Left ventricle myocardium superior (tissue), 1 donor: ENCODE measurements at regions not wholly inside any gene's neighbourhood (a gene's known extent, or its start where the extent isn't known, plus 50 kb on each side); places are given as distances from the start of the nearest gene placed in this dataset.

Experiments
- ATAC-seq: fragments of 200-7000 bp; cut with Tn5 transposase; one replicate; pipeline ENCODE4 v1.9.1; 2020; ENCODE audit warnings: mild to moderate bottlenecking, moderate library complexity
- DNase-seq: peaks from one replicate; pipeline ENCODE4 v3.0.0-alpha.2; 2020
- intact Hi-C: fragments of 100-400 bp; cut with micrococcal nuclease; formaldehyde crosslinking; loops from one replicate; pipeline ENCODE4 v1.11.0; 2022
- donor health status: DM: no; HTN: yes; CAD: no; lungs with severe emphysema.

DNA sequence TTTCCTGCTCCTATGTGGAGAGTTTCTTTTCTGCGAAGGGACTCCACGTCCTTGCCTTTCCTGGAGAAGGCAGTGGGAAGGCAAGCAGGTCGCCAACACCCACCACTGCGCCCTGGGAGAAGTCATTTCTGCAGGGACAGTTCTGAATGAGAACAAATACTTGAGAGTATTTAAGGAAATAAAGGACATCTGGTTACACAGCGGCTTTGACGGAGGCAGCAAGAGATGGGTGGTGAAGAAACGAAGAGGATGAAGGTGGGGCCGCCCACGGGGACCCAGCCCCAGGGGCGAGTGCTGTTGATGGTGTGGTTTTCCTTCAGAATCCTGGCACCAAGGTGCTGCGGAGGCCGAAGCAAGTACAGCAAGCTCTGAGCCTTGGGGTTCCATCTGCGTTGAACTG lies 75.5 kb downstream of the PSMG1 start:
- no peak for DNase-seq
- intact Hi-C loops = no loop called here
- no peak for ATAC-seq

DNA sequence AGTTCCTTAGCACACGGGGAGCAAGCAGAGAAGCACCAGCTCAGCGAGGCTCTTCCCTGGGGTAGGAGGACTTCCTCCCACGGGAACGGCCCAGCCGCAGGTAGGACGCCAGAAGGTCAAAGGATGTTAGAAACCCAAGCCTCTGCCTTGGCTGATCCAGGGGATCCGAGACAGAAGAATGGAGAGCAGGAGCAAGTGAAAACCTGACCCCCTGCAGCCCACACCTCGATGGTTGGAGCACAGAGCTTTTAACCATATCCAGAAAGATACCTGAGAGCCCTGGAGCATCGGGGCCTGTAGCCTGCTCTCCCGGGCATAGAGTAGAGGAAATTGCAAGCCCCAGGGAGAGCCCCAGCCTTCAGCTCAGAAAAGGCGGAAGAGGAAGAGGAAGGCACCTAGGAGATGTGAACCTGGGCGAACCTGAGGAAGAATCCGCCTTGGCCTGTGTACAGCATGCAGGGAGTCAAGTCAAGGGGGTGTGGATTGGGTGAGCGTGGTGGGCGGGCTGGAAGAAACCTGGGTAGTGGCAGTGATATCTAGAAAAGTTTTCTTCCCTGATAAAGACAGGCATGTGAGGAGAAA lies 76.3 kb downstream of the PSMG1 start:
- ATAC-seq (no peak), DNase-seq (no peak)
- intact Hi-C loops = no loop called here

- DNase-seq (no peak), ATAC-seq (no peak)
- intact Hi-C loops = no loop called here
Measured at GRCh38 chr21:39105836-39106235, 77.4 kb downstream of the PSMG1 start.

DNA sequence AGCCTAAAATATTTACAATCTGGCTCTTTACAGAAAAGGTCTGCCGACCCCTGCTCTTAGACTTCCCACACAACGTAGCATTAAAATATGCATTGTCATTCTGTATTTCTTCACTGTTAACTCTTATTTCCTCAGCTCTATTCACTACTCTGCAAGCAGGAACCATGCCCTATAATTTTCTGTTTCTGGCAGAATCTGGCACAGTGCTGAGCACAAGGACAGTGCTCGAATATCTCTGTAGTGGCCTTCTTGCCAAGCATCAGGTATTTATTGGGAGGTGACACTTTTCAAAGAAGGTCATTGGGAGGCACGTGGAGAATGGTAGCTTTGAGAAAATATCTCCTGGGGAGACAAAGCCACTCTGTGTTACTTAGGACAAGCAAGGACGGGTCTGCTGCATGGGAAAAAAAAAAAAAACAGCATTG lies 77.9 kb downstream of the PSMG1 start:
- DNase-seq (no peak), ATAC-seq (peak; percentile 50)
- intact Hi-C loops = no loop called here

- intact Hi-C loops = no loop called here
- no peak for ATAC-seq
Measured at GRCh38 chr21:39104911-39105310, 78.3 kb downstream of the PSMG1 start.

GRCh38 chr21:39103689-39104088 lies 79.6 kb downstream of the PSMG1 start:
- ATAC-seq = peak; percentile 39
- intact Hi-C loops = no loop called here
- no peak for DNase-seq

More at GRCh38 chr21:39104911-39105310, 78.3 kb downstream of the PSMG1 start:
- DNase-seq = no peak

DNA sequence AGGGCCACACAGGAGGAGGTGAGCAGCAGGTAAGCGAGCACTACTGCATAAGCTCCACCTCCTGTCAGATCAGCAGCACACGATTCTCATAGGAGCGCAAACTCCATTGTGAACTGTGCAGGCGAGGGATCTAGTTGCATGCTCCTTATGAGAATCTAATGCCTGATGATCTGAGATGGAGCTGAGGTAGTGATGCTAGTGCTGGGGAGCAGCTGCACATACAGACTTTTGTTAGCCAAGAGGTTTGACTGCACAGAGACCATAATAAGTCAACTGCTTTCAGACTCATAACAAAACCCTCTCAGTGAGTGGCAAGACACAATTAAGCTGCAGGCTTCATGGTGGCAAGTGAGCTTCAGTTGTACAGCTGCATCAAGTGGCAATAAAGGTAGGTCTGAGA lies 83.4 kb downstream of the PSMG1 start:
- intact Hi-C loops = no loop called here
- ATAC-seq = no peak
- no peak for DNase-seq

DNA sequence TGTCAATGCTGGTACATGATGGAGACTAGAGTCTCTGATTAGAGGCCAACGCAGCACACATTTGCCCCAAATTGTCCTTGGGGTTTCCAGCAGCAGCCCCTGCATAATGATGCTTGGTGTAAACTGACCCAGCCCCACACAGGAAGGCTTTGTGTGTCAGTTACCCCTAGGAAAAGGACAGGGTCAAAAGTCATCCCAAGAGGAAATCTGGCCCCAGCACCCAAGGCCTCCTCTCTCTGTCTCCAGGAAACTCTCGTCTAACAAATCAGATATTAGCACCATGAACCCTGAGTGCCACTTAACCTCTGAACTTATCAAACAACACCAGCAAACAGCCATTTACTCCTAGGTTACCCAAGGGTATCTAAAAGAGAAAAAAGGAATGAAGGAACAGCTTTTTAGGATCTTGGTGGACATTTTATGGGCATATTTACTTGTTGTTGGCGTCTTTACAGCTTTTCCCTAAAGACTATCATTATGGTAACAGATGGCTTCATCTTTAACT lies 84.5 kb downstream of the PSMG1 start:
- intact Hi-C loops = no loop called here
- DNase-seq = no peak

GRCh38 chr21:39097981-39098380 lies 85.3 kb downstream of the PSMG1 start:
- intact Hi-C loops = no loop called here
- no peak for DNase-seq
- ATAC-seq = peak; percentile 62

More for the DNA sequence above, 84.5 kb downstream of the PSMG1 start:
- ATAC-seq = no peak

- ATAC-seq = peak; percentile 58
Measured at GRCh38 chr21:39097335-39097861, 85.9 kb downstream of the PSMG1 start.

GRCh38 chr21:39096754-39097153 lies 86.5 kb downstream of the PSMG1 start:
- DNase-seq (no peak), ATAC-seq (no peak)
- intact Hi-C loops = no loop called here

More at GRCh38 chr21:39097335-39097861, 85.9 kb downstream of the PSMG1 start:
- intact Hi-C loops = no loop called here
- DNase-seq = peak; percentile 58

GRCh38 chr21:39095681-39096080 lies 87.6 kb downstream of the PSMG1 start:
- no peak for DNase-seq
- ATAC-seq = no peak
- intact Hi-C loops = no loop called here

DNA sequence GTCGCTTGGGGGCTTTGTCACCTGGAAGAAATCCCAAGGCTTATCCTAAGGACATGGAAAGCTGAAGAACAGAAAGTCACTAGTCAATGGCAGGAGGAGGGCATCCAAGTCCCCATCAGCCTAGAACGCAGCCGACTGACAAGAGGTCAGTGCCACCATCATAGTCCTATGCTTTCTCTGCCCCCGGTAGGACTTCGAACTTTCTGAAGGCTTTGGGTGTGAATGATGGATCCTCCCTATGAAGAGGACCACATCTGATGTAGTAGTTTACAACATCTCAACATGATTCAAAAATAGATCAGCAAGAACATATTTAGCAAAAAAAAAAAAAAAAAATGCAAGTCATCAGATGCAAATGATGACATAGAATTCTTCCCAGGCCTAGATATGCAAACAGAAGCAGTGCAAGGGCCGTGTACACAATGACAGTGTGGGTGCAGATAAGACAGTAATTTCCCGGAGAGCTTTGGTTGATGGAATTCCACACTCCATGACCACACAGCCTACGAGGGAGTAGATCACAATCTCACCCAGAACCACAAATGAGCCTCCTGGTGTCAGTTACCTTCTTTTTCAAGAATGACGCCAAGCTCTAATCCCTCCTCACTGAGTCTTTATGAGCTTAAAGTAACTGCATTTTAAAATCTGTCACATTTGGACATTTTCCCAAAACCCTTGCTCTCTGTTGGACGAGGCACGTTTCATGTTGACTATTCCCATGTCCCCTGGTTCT lies 88.2 kb downstream of the PSMG1 start:
- DNase-seq (no peak), ATAC-seq (peak; percentile 30)
- intact Hi-C loops = no loop called here

- DNase-seq (no peak), ATAC-seq (peak; percentile 38)
- intact Hi-C loops = no loop called here
Measured at GRCh38 chr21:39094087-39094780, 89.0 kb downstream of the PSMG1 start.

DNA sequence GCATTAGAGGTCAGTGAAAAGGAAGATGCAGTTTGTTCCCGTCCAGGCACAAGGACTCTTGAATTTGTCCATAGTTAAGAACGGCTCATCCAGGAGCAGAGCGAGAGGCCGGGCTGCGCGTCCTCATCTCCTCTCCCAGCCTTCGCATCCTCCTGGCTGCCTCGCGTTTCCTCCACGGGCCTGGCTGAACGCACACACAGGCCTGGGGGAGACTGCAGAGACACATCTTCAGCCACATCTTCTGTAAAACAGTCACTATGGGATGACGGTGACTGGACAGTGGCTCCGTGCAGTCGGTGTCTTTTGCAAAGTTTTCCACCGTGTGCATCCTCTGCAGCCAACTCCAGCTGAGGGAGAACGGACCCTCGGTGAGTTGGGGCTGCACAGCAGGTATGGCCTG lies 89.7 kb downstream of the PSMG1 start:
- DNase-seq = no peak
- intact Hi-C loops = no loop called here
- no peak for ATAC-seq

DNA sequence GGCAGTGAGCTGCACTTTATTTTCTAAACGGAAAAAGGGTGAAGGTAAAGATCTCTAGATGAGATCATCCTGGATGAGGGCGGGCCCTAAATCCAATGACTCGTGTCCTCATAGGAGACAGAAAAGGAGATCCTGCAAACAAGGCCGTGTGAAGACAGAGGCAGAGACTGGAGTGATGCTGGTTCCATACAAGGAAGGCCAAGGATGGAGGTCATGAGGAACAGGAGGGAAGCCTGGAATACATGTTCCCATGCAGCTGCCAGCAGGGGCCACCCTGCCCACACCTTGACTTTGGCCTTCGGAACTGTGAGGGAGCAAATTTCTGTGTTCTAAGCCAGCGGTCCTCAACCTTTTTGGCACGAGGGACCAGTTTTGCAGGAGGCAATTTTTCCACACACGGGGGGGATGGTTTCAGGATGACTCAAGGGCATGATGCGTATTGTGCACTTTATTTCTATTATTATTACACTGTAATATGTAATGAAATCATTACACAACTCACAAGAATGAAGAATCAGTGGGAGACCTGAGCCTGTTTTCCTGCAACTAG lies 94.3 kb downstream of the PSMG1 start:
- ATAC-seq = peak; percentile 26
- peak; percentile 55 for DNase-seq
- intact Hi-C loops = no loop called here

DNA sequence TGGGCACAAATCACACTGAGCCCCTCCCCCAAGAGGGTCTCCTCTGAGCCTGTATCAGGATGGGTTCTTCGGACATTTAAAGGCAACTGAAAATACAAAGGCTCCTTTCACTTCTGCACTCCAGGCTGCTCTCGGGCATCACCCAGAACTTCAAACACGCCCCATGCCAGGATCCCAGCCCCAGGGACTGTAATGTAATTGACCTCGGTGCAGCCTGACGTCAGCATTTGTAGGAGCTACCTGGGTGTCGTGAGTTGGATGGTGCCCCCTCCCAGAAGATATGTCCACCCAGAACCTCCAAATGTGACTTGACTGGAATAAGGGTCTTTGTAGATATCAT lies 95.2 kb downstream of the PSMG1 start:
- intact Hi-C loops = no loop called here
- ATAC-seq (peak; percentile 29), DNase-seq (no peak)

DNA sequence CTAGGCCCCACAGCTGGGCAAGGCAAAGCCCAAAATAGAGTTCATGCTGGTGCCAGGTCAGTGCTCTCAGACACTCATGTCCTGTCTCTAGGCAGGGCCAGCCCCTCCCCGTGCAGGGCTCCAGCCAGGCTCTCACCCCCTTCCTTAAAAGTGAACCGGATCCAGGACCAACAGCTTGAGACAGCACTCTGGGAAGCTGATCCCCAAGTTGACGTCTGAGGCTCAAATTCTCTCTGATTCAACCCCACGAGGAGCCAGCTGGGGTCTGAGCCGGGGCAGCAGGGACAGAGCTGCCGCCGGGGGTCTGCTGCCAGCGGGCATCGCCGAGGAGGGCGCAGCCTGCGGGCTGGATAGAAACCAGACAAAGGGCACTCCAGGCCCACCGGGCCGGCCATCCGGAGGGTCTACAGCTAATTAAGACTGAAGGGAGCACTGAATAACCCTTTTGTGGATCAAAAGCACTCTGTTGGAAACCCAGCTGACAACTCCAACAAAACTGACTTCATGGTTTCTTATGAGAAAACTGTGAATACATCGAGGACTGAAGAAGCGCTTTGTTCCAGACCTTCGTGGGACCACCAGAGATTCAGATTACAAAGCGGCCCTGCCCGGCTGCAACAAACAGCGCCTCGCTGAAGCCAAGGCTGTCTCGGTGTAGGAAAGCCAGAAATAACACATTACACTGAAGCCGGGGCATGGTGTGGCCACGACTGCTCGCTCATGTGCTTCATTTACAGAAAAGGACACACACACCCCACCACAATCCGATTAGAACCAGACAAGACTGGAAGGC lies 95.8 kb downstream of the PSMG1 start:
- intact Hi-C loops = no loop called here
- DNase-seq (peak; percentile 83), ATAC-seq (peak; percentile 94)

DNA sequence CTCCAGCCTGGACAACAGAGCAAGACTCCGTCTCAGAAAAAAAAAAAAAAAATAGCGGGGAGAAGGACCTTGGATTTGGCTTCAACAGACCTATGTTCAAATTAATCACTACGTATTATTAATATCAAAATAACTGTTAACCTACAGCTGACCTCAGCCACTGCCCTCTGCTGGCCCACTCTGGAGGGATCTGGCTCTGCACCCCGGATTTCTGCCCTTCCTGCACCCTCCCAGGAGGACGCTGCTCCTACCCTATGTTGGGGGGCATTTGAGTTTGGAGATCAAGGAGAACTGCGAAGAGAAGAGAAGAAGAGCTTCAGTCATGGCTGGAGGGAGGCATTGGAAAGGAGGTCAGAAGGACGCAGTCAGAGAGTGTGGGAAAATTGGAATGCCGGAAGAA lies 96.7 kb downstream of the PSMG1 start:
- intact Hi-C loops = no loop called here
- DNase-seq = no peak
- no peak for ATAC-seq
